Mammary epithelial cell (primary cell): ENCODE measurements at regions not wholly inside any gene's neighbourhood (a gene's known extent, or its start where the extent isn't known, plus 50 kb on each side); places are given as distances from the start of the nearest gene placed in this dataset.

Source experiments
- CTCF ChIP-seq, 2 donors: IDR thresholded peaks in 1 of 2; conservative IDR thresholded peaks in 1 of 2; 2 replicates each; pipeline ENCODE4 v1.5.1; 2011 to 2012; ENCODE audit warnings: inconsistent platforms in 2 of 2, low read length in 2 of 2, mild to moderate bottlenecking in 2 of 2, control low read depth in 1 of 2, low read depth in 1 of 2; ENCODE audit not compliant: insufficient read depth in 1 of 2; ENCODE audit errors: extremely low read depth in 1 of 2
- EZH2 ChIP-seq: IDR thresholded peaks from 2 replicates; pipeline ENCODE4 v1.6.1; 2012; ENCODE audit warnings: low read length, inconsistent platforms, borderline replicate concordance

DNA sequence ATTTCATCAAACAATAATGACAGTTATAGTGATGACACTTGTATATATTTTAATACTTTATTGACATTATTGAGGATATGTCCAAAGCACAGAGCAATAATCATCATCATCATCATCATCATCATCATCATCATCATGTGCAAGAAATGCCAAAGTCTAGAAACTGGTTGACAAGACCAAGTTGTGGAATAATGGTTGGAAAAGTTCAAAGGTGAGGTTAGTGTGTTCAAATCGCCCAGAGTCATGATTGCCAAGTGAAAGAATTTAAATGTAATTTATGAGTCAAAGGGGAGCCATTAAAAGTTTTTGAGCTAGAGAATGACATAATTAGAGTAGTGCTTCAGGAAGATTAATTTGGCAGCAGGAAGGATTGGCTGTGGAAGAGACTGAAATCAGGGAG lies 852.4 kb downstream of the SORCS1 start:
- TF ChIP-seq EZH2 (no peak), CTCF (conservative IDR thresholded peaks at IDR 0.05 in 1 of 2, IDR thresholded peaks at IDR 0.05 in 1 of 2; ENCODE audit: extremely low read depth in 1 of 2, insufficient read depth in 1 of 2, low read depth in 1 of 2, low read length in 2 of 2) (no peak)
